Neural crest cell (in vitro differentiated cells): ENCODE measurements at regions not wholly inside any gene's neighbourhood (a gene's known extent, or its start where the extent isn't known, plus 50 kb on each side); places are given as distances from the start of the nearest gene placed in this dataset.

ENCODE experiments used
- DNase-seq: peaks from one replicate; pipeline ENCODE4 v3.0.0; 2021; ENCODE audit warnings: low read depth, mixed read lengths, low spot score
- H3K27ac Mint-ChIP-seq: one replicate; pipeline ENCODE4 v1.8.0; 2021; ENCODE audit warnings: mild to moderate bottlenecking, mixed read lengths; ENCODE audit not compliant: unreplicated experiment
- H3K27me3 Mint-ChIP-seq: 2 replicates; pipeline ENCODE4 v1.8.0; 2021; ENCODE audit warnings: low read depth, mild to moderate bottlenecking, mixed read lengths
- H3K36me3 Mint-ChIP-seq: 2 replicates; pipeline ENCODE4 v1.8.0; 2021; ENCODE audit warnings: low read depth, mild to moderate bottlenecking, mixed read lengths
- H3K4me1 Mint-ChIP-seq: 2 replicates; pipeline ENCODE4 v1.8.0; 2021; ENCODE audit warnings: mixed read lengths
- H3K4me3 Mint-ChIP-seq: one replicate; pipeline ENCODE4 v1.8.0; 2021; ENCODE audit warnings: mild to moderate bottlenecking, mixed read lengths
- H3K9me3 Mint-ChIP-seq: 2 replicates; pipeline ENCODE4 v1.8.0; 2021; ENCODE audit warnings: mixed read lengths
- TF ChIP-seq, protein P1 (sequence below): fragments of 200-600 bp; sonication (generic); conservative IDR thresholded peaks from 2 replicates; pipeline ENCODE4 v1.5.0; 2021; ENCODE audit warnings: antibody characterized with exemption, mild to moderate bottlenecking

- Mint-ChIP-seq H3K9me3 (no peaks in the 10 kb centered on the region), H3K36me3 (no peaks in the 10 kb centered on the region), H3K27me3 (peaks cover 16% of the 10 kb centered on the region), H3K4me3 (no peak overlapping the region), H3K27ac (no peak overlapping the region), H3K4me1 (peaks cover 16% of the 10 kb centered on the region)
- peak; percentile 22 for DNase-seq
- TF ChIP-seq, protein P1, sequence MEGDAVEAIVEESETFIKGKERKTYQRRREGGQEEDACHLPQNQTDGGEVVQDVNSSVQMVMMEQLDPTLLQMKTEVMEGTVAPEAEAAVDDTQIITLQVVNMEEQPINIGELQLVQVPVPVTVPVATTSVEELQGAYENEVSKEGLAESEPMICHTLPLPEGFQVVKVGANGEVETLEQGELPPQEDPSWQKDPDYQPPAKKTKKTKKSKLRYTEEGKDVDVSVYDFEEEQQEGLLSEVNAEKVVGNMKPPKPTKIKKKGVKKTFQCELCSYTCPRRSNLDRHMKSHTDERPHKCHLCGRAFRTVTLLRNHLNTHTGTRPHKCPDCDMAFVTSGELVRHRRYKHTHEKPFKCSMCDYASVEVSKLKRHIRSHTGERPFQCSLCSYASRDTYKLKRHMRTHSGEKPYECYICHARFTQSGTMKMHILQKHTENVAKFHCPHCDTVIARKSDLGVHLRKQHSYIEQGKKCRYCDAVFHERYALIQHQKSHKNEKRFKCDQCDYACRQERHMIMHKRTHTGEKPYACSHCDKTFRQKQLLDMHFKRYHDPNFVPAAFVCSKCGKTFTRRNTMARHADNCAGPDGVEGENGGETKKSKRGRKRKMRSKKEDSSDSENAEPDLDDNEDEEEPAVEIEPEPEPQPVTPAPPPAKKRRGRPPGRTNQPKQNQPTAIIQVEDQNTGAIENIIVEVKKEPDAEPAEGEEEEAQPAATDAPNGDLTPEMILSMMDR, result peak; percentile 79
These were observed 201.7 kb upstream of the PRSS58 start for GRCh38 chr7:142459551-142459963.

GRCh38 chr7:142457146-142457703 lies 199.4 kb upstream of the PRSS58 start:
- H3K27ac Mint-ChIP-seq, result no peak overlapping the region
- DNase-seq, result no peak
- H3K27me3 Mint-ChIP-seq, result peaks cover 16% of the 10 kb centered on the region

DNA sequence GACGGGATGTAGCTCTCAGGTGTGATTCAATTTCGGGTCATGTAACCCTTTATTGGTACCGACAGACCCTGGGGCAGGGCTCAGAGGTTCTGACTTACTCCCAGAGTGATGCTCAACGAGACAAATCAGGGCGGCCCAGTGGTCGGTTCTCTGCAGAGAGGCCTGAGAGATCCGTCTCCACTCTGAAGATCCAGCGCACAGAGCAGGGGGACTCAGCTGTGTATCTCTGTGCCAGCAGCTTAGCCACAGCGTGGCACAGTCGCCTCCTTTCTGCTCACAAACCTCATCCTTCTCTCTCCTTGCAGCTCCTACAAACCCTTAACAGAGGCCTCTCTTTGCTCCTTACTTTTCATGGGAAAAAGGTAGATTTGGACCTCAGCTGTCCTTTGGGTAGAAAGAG lies 197.5 kb upstream of the PRSS58 start:
- no peak for DNase-seq
- Mint-ChIP-seq H3K27me3 (peaks cover 6% of the 10 kb centered on the region), H3K36me3 (no peaks in the 10 kb centered on the region), H3K4me1 (peaks cover 16% of the 10 kb centered on the region), H3K27ac (no peak overlapping the region), H3K4me3 (no peak overlapping the region), H3K9me3 (no peaks in the 10 kb centered on the region)
- TF ChIP-seq, protein P1, result no peak

More at GRCh38 chr7:142457146-142457703, 199.4 kb upstream of the PRSS58 start:
- Mint-ChIP-seq H3K4me1 (peaks cover 16% of the 10 kb centered on the region), H3K4me3 (no peak overlapping the region), H3K9me3 (no peaks in the 10 kb centered on the region), H3K36me3 (no peaks in the 10 kb centered on the region)
- TF ChIP-seq, protein P1, result no peak

DNA sequence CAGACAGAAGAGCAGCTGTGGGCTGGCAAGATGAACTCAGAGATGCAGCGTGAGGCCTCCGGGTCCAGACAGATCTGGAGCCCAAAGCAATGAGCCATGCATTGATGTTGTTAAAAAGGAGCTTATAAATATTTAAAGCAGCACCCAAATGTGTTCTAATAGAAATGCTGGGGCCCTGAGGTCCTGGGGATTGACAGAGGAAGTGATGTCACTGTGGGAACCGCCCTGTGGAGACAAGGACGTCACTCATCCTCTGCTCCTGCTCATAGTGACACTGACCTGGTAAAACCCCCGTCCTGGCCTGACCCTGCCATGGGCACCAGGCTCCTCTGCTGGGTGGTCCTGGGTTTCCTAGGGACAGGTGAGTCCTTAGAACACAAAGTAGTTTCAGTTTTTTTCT lies 197.0 kb upstream of the PRSS58 start:
- Mint-ChIP-seq H3K36me3 (no peaks in the 10 kb centered on the region), H3K4me1 (peaks cover 16% of the 10 kb centered on the region), H3K4me3 (no peak overlapping the region), H3K27ac (no peak overlapping the region), H3K27me3 (peaks cover 4% of the 10 kb centered on the region), H3K9me3 (no peaks in the 10 kb centered on the region)
- TF ChIP-seq, protein P1, result no peak
- DNase-seq, result no peak

DNA sequence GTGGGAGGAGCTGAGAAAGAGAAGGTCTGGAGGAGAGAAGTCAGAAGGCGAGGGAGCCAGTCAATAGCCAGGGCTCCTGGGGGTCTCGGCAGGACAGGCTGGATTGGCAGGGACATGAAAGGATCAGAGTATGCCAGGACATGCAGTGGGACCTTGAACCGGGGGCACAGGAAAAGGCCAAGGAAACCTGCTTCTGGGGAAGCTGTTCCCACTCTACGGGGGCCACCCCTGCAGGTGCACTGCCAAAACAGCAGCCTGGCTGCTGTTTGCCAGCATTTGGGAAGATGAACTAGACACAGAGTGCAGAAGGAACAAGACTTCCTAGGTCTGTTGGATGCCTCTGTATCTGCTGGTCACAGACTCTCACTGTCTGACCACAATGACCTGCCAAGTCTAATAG lies 194.9 kb upstream of the PRSS58 start:
- H3K4me1 Mint-ChIP-seq, result peaks cover 11% of the 10 kb centered on the region
- DNase-seq, result no peak
- TF ChIP-seq, protein P1, result no peak
- no peak overlapping the region for H3K4me3 Mint-ChIP-seq
- no peaks in the 10 kb centered on the region for H3K36me3 Mint-ChIP-seq
- no peaks in the 10 kb centered on the region for H3K27me3 Mint-ChIP-seq
- peak overlapping the region; percentile 48 for H3K27ac Mint-ChIP-seq
- no peaks in the 10 kb centered on the region for H3K9me3 Mint-ChIP-seq

DNA sequence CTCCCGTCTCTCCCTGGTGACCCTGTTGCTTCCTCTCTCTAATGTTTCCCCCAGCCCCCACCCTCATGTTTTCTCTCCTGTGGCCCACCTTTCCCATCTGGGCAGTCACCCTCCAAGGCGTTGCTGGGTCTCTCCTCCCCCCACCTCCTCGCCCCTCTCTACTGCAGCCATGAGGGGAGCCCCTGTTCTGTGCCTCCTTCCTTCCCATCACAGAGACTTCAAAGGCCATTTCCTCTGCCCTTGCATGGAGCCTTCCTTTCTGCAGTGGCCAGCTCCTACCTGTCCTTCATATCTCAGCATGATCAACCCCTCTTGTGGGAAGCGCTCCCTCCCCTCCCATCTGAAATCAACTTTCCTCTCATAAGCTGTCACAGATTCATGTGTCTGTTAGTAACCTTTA lies 194.0 kb upstream of the PRSS58 start:
- Mint-ChIP-seq H3K4me1 (peaks cover 2% of the 10 kb centered on the region), H3K9me3 (no peaks in the 10 kb centered on the region), H3K4me3 (no peak overlapping the region), H3K27ac (no peak overlapping the region), H3K36me3 (no peaks in the 10 kb centered on the region), H3K27me3 (no peaks in the 10 kb centered on the region)
- no peak for DNase-seq
- TF ChIP-seq, protein P1, result no peak
